ENCODE measurements at regions not wholly inside any gene's neighbourhood (a gene's known extent, or its start where the extent isn't known, plus 50 kb on each side); places are given as distances from the start of the nearest gene placed in this dataset.

DNA sequence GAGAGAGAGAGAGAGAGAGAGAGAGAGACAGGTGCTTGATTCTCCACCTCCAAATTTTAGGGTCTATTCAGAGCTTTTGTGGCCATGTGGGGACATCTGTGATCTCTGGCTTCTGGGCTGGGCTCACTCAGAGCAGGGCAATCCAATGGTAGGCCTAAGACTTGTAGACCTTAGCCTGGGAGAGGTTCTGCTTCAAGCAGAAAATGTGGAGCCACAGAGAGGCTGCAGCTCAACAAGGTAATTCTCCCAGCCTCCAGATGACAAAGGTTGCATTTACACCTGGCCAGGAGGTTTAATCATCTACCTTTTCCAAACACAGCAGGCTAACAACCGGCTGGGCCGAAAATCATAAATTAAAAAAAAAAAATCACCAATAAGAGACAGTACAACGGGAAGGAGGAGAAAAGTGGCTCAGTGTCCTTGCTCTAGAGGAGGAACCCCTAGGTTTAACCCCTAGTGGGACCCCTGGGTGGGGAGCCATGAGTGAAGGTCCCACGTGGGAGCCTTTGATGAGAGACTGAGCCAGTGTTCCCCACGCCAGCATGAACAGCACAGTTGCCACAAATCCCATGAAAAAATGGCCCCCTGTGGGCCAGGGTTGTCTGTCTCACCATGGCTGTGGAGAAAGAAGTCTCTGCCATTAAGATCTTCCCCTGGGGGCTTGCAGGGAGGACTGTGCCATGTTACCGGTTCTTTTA lies 124.0 kb upstream of the GATA6 start:
- H3K27ac ChIP-seq (ENCODE audit: insufficient read depth, low read length) = no peak overlapping the region
- no peak overlapping the region for H3K23ac ChIP-seq (ENCODE audit: low read depth, low read length)
- POLR2A ChIA-PET (ENCODE audit: unreplicated experiment) = no interaction called here
- no peak overlapping the region for H4K5ac ChIP-seq (ENCODE audit: low read depth, low read length)
- H3K4me1 ChIP-seq (ENCODE audit: control insufficient read depth, insufficient read depth, low read length) = no peaks in the 10 kb centered on the region
- no peaks in the 10 kb centered on the region for H4K20me1 ChIP-seq (ENCODE audit: insufficient read depth, low read length)
- in situ Hi-C loops (cut with MboI; ENCODE audit: low sequenced_read_pairs) = no loop called here
- no peak overlapping the region for H3K14ac ChIP-seq (replicated peaks; ENCODE audit: low read depth, low read length)
- no peak for TF ChIP-seq POLR2A (IDR thresholded peaks at IDR 0.05; ENCODE audit: low read depth, low read length)
- TF ChIP-seq NFE2L2 (IDR thresholded peaks at IDR 0.05; ENCODE audit: low read depth, low read length) = no peak
- TF ChIP-seq MAZ (IDR thresholded peaks at IDR 0.05; ENCODE audit: borderline replicate concordance, low read depth, low read length) = no peak
- no peak for TF ChIP-seq RFX5 (IDR thresholded peaks at IDR 0.05; ENCODE audit: low read depth, low read length)
- TF ChIP-seq BHLHE40 (IDR thresholded peaks at IDR 0.05; ENCODE audit: low read depth, low read length) = no peak
- TF ChIP-seq MAFK (IDR thresholded peaks at IDR 0.05; ENCODE audit: low read depth, low read length) = no peak
- TF ChIP-seq, protein P1, sequence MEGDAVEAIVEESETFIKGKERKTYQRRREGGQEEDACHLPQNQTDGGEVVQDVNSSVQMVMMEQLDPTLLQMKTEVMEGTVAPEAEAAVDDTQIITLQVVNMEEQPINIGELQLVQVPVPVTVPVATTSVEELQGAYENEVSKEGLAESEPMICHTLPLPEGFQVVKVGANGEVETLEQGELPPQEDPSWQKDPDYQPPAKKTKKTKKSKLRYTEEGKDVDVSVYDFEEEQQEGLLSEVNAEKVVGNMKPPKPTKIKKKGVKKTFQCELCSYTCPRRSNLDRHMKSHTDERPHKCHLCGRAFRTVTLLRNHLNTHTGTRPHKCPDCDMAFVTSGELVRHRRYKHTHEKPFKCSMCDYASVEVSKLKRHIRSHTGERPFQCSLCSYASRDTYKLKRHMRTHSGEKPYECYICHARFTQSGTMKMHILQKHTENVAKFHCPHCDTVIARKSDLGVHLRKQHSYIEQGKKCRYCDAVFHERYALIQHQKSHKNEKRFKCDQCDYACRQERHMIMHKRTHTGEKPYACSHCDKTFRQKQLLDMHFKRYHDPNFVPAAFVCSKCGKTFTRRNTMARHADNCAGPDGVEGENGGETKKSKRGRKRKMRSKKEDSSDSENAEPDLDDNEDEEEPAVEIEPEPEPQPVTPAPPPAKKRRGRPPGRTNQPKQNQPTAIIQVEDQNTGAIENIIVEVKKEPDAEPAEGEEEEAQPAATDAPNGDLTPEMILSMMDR (conservative IDR thresholded peaks at IDR 0.05; ENCODE audit: low read depth, low read length) = no peak
- no peak for TF ChIP-seq CEBPB (IDR thresholded peaks at IDR 0.05; ENCODE audit: low read depth, low read length)
- TF ChIP-seq RCOR1 (IDR thresholded peaks at IDR 0.05; ENCODE audit: insufficient replicate concordance, low read length) = no peak
- TF ChIP-seq FOS (IDR thresholded peaks at IDR 0.05; ENCODE audit: low read depth, low read length) = no peak
- TF ChIP-seq USF2 (IDR thresholded peaks at IDR 0.05; ENCODE audit: low read depth, low read length) = no peak
- no peak for TF ChIP-seq SMC3 (IDR thresholded peaks at IDR 0.05; ENCODE audit: low read depth, low read length)
- TF ChIP-seq ELK1 (IDR thresholded peaks at IDR 0.05; ENCODE audit: borderline replicate concordance, low read depth, low read length) = no peak
- no peak for TF ChIP-seq MXI1 (IDR thresholded peaks at IDR 0.05; ENCODE audit: borderline replicate concordance, low read depth, low read length)
- TF ChIP-seq CHD1 (IDR thresholded peaks at IDR 0.05; ENCODE audit: low read depth, low read length) = no peak
- no peak for TF ChIP-seq RAD21 (IDR thresholded peaks at IDR 0.05; ENCODE audit: low read length)
- no peak overlapping the region for H3K4me3 ChIP-seq (ENCODE audit: insufficient read depth, low read depth, low read length)
- H2BK15ac ChIP-seq (ENCODE audit: low read depth, low read length) = no peak overlapping the region
- no peak overlapping the region for H4K91ac ChIP-seq (ENCODE audit: insufficient read depth, low read depth, low read length)
- H3K9me3 ChIP-seq (ENCODE audit: control insufficient read depth, insufficient read depth, low read length) = no peaks in the 10 kb centered on the region
- no peak for DNase-seq
- H3K36me3 ChIP-seq (ENCODE audit: control insufficient read depth, insufficient read depth, low read length) = no peaks in the 10 kb centered on the region
- intact Hi-C loops (cut with micrococcal nuclease) = no loop called here
- H4K8ac ChIP-seq (ENCODE audit: low read depth in 2 of 2, low read length in 2 of 2) = no peak overlapping the region
- no peak overlapping the region for H2AK5ac ChIP-seq (ENCODE audit: low read depth, low read length)
- no peak overlapping the region for H3K4ac ChIP-seq (ENCODE audit: low read depth, low read length)
- H2BK5ac ChIP-seq (ENCODE audit: low read depth, low read length, poor library complexity, severe bottlenecking) = no peak overlapping the region
- dilution Hi-C loops (cut with HindIII; ENCODE audit: low sequenced_read_pairs, unreplicated experiment) = no loop called here
- WGBS, 2 experiments (ENCODE audit: extremely low coverage in 2 of 2, insufficient read length in 1 of 2) = 40% methylated on average over 1 of the region's 6 CpGs; no CpG with 5 or more reads in 1 of the 2 experiments
- no TSS peak for BruUV-seq (replicated peaks)
- H3K9ac ChIP-seq (ENCODE audit: low read depth, low read length) = no peak overlapping the region
- no peaks in the 10 kb centered on the region for H3K9me1 ChIP-seq (ENCODE audit: insufficient read depth, low read length)
- no peak for ATAC-seq (ENCODE audit: low read depth)
- no peak overlapping the region for H2AK9ac ChIP-seq (replicated peaks; ENCODE audit: low read depth, low read length, poor library complexity)
- peaks cover 55% of the 10 kb centered on the region for H3K27me3 ChIP-seq (ENCODE audit: control insufficient read depth, insufficient read depth, low read length)
- H3K79me1 ChIP-seq (ENCODE audit: low read depth in 1 of 2, low read length in 2 of 2) = no peaks in the 10 kb centered on the region
- H3K56ac ChIP-seq (ENCODE audit: extremely low read depth, insufficient read depth, low read length) = no peak overlapping the region
- no peak overlapping the region for H2BK20ac ChIP-seq (ENCODE audit: low read depth, low read length)
- CTCF ChIA-PET = no interaction called here
- H2AFZ ChIP-seq (replicated peaks; ENCODE audit: low read length, poor library complexity) = no peak overlapping the region
- H2BK120ac ChIP-seq (ENCODE audit: low read depth, low read length) = no peak overlapping the region
- no peak overlapping the region for H3K18ac ChIP-seq (ENCODE audit: low read depth, low read length)
- H3K4me2 ChIP-seq (ENCODE audit: low read depth, low read length) = no peak overlapping the region

Data from IMR-90 (cell line).